ENCODE measurements at regions not wholly inside any gene's neighbourhood (a gene's known extent, or its start where the extent isn't known, plus 50 kb on each side); places are given as distances from the start of the nearest gene placed in this dataset.
A peak's percentile ranks its signal among the peaks of the same experiment; 100 is the strongest.

- H3K56ac ChIP-seq (replicated peaks; ENCODE audit: insufficient read length, low read depth, low read length) = no peak overlapping the region
- no peak overlapping the region for H2BK5ac ChIP-seq (ENCODE audit: low read depth, low read length)
- H4K5ac ChIP-seq (ENCODE audit: insufficient read length, low read depth, low read length) = no peak overlapping the region
- H3K23ac ChIP-seq (ENCODE audit: insufficient read length) = no peak overlapping the region
- H4K20me1 ChIP-seq (replicated peaks in 1 of 2; ENCODE audit: control insufficient read depth in 1 of 2, insufficient read depth in 2 of 2, low read length in 2 of 2) = no peaks in the 10 kb centered on the region
- 30% methylated on average over 3 of the region's 3 CpGs; no CpG with 5 or more reads in 1 of the 2 experiments for WGBS, 2 experiments (ENCODE audit: extremely low coverage in 1 of 2, insufficient coverage in 1 of 2, insufficient read length in 1 of 2, insufficient replicate concordance in 2 of 2, low coverage in 1 of 2, low lambda C conversion rate in 2 of 2, missing lambda C conversion rate in 1 of 2)
- no peaks in the 10 kb centered on the region for H3K79me1 ChIP-seq (ENCODE audit: low read depth, low read length)
- H3K4me2 ChIP-seq (ENCODE audit: insufficient read depth in 1 of 2, low read depth in 2 of 2, low read length in 2 of 2) = peak overlapping the region; percentile 5 to 37; a peak in 2 of 4 replicates
- peak in 1 of 2 experiments; percentile 31 for DNase-seq (ENCODE audit: low read depth in 1 of 2, low spot score in 2 of 2)
- no peak overlapping the region for H2BK12ac ChIP-seq (ENCODE audit: low read depth, low read length)
- H3K14ac ChIP-seq (ENCODE audit: insufficient read length) = no peak overlapping the region
- FAIRE-seq = no peak
- no peak overlapping the region for H2AK5ac ChIP-seq (ENCODE audit: low read depth, low read length)
- H3K4ac ChIP-seq (replicated peaks; ENCODE audit: insufficient read length, low read depth, low read length) = no peak overlapping the region
- H3K79me2 ChIP-seq (ENCODE audit: control insufficient read depth in 1 of 2, insufficient read depth in 2 of 2, low read length in 2 of 2) = no peaks in the 10 kb centered on the region
- no peaks in the 10 kb centered on the region for H3K36me3 ChIP-seq (ENCODE audit: control insufficient read depth in 2 of 4, insufficient read depth in 4 of 4, low read length in 3 of 4)
- no peak overlapping the region for H3K9ac ChIP-seq (replicated peaks in 1 of 4; ENCODE audit: extremely low read depth in 1 of 4, low read depth in 3 of 4, low read length in 3 of 4)
- no peak overlapping the region for H2BK20ac ChIP-seq (ENCODE audit: low read length)
- H2AFZ ChIP-seq (ENCODE audit: low read length) = peak overlapping the region; percentile 13; the same call in 1 of the 2 replicates
- H2BK15ac ChIP-seq (ENCODE audit: low read length) = no peak overlapping the region
- ChIA-PET CTCF (ENCODE audit: partially characterized antibody) (interaction anchor here (0.8 to 1.1 kb wide), 3 partner anchors 57 to 77 kb away, joined by 3 to 4 read pairs (median 3); no protein-coding TSS in a partner anchor), POLR2A (ENCODE audit: partially characterized antibody) (interaction anchor here (1.0 to 1.6 kb wide), 2 partner anchors 13 to 20 kb away, joined by 3 to 5 read pairs; no protein-coding TSS in a partner anchor)
- H3K4me3 ChIP-seq (ENCODE audit: extremely low read depth in 1 of 4, insufficient read depth in 2 of 4, low read depth in 3 of 4, low read length in 4 of 4) = no peak overlapping the region
- H4K91ac ChIP-seq (replicated peaks; ENCODE audit: insufficient read length, low read length) = no peak overlapping the region
- H3K27me3 ChIP-seq (replicated peaks in 1 of 4; ENCODE audit: control insufficient read depth in 3 of 4, extremely low read depth in 1 of 4, insufficient read depth in 3 of 4, low read length in 3 of 4) = no peaks in the 10 kb centered on the region; a peak in 1 of 7 replicates
- H3K27ac ChIP-seq (ENCODE audit: low read depth, low read length) = no peak overlapping the region
- TF ChIP-seq SIX5 (IDR thresholded peaks at IDR 0.05; ENCODE audit: low read depth, low read length) (no peak), NRF1 (IDR thresholded peaks at IDR 0.05; ENCODE audit: low read depth, low read length) (no peak), RNF2 (IDR thresholded peaks at IDR 0.05; ENCODE audit: borderline replicate concordance, low read depth, low read length, missing control alignments, poor library complexity, severe bottlenecking) (no peak), EP300 (IDR thresholded peaks at IDR 0.05; ENCODE audit: borderline replicate concordance in 1 of 2, low read depth in 2 of 2, low read length in 2 of 2) (no peak)
- H3K18ac ChIP-seq (ENCODE audit: extremely low read depth, low read length) = no peak overlapping the region; the same call in 1 of the 2 replicates
- no peaks in the 10 kb centered on the region for H3K9me3 ChIP-seq (ENCODE audit: insufficient read depth in 2 of 2, low read depth in 1 of 2, low read length in 1 of 2)
- H4K8ac ChIP-seq (ENCODE audit: extremely low read depth, insufficient read depth, low read length) = no peak overlapping the region
- no peak overlapping the region for H2BK120ac ChIP-seq (replicated peaks; ENCODE audit: low read depth, low read length)
- H3K23me2 ChIP-seq (ENCODE audit: low read depth, low read length) = peaks cover 2% of the 10 kb centered on the region; the same call in 1 of the 2 replicates
- peaks cover 0 to 7% (median 4%) of the 10 kb centered on the region in 4 experiments; a peak in 4 of 7 replicates for H3K4me1 ChIP-seq (replicated peaks in 1 of 4; ENCODE audit: control insufficient read depth in 3 of 4, insufficient read depth in 4 of 4, low read length in 3 of 4)
Observed at GRCh38 chr21:40967771-40968170, 120.8 kb upstream of the DSCAM start.

All from H1 (cell line).